ENCODE measurements at regions not wholly inside any gene's neighbourhood (a gene's known extent, or its start where the extent isn't known, plus 50 kb on each side); places are given as distances from the start of the nearest gene placed in this dataset.

GRCh38 chr4:35975617-35976355 lies 268.5 kb downstream of the ARAP2 start:
- DNase-seq, result no peak

- DNase-seq, result no peak
Observed at GRCh38 chr4:35978551-35978950, 265.8 kb downstream of the ARAP2 start.

DNA sequence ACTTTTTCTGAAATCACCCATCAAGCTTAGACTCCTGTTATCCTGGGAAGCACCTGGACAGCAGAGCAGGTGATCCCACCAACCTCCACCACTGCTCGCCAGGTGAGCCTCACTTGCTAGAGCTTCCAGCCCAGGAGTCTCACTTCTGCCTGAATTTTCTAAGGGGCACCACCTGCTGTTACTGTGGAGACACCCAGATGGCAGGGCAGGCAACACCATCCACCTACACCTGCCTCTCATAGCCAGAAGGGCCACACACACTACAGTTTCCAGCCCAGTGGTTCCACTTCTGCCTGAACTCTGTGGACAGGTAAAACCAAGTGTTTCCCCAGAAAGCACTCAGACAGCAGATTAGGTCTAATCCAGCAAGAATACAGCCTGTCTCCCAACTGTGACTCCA lies 262.0 kb downstream of the ARAP2 start:
- no peak for DNase-seq

GRCh38 chr4:35986537-35986936 lies 257.8 kb downstream of the ARAP2 start:
- no peak for DNase-seq

DNA sequence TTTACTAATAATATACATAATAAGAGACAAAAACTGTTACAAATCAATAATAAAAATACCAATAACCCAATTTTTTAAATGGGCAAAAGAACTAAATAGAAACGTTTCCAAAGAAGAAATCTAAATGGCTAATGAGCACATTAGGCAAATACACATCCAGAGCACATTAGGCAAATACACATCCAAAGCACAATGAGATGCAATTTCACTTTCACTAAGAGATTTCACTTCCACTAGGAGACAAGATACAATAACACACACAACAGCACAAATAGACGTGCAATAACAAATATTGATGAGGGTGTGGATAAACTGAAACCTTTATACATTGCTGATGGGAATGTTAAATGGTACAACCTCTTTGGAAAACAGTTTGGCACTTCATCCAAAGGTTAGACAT lies 250.7 kb downstream of the ARAP2 start:
- DNase-seq, result no peak

DNA sequence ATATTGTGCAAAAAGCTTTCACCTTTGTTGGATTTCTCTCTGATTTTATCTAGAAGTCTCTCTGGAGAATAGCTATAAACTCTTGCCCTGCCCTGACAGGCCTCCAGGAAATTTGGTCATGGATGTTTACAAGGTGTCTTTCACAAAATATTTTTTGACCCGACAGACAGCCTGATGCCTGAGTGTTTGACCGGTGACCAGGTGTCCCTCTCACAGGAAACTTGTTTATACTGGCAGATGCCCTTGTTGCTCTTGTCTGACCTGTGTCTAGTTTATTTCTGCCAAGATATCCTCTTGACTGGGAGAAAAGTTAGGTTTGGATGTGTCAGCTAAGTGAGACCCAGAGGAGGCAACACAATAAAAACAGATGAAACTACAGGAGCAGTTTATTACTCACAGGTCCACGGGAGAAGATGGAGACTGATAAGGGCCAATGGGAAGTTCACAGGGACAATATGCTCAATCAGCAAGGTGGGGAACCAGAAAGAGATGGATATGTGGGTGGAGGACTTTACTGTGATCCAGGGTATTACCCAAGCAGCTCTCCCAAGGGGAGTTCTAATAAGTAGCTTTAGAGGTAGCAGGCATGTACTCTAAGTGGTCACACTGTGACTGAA lies 243.3 kb downstream of the ARAP2 start:
- DNase-seq, result no peak

- no peak for DNase-seq
Observed at GRCh38 chr4:36003051-36003450, 241.3 kb downstream of the ARAP2 start.

GRCh38 chr4:36004204-36004851 lies 240.0 kb downstream of the ARAP2 start:
- no peak for DNase-seq

GRCh38 chr4:36006226-36006625 lies 238.1 kb downstream of the ARAP2 start:
- DNase-seq, result no peak

DNA sequence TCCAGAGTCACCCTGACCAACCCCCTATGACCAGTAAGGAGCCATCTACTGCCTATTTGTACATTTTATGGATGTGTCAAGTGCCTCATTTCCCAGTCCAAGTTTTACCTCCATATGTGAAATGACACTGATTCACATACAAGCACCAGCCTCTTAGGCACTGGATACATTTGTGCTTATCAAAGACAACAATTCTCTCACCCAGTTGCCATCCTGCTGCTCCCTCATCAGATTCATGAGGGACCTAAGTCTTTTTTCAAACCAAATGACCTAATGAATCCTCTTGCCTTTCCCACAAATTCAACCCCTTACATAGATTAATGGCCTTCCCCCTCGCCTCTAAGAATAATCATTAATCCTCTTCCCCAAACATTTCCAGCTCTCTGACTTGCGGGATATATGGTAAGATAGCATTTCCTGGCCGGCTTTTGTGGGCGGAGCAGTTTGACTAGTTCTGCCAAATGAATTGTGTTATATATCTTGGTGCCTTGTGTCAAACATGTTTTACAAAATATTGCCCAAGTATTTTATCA lies 233.9 kb downstream of the ARAP2 start:
- DNase-seq, result no peak

DNA sequence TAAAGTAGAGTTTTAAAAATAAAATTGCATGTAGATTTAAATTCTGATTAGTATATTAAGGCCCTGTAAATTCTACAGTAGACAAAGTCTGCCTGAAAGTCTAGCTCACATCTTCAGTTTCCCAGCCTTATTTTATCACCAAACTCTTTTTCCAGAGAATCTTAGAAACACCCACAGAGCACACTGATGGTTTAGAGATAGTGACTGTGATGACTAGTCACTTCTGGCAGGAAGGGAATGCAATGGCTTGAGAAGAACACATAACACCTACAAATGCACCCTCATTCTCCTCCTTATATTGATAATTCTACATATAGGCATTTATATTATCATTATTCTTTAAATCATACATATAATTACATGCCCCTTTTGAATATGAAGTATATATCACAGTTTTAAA lies 232.9 kb downstream of the ARAP2 start:
- no peak for DNase-seq

GRCh38 chr4:36012503-36012902 lies 231.8 kb downstream of the ARAP2 start:
- DNase-seq, result no peak

DNA sequence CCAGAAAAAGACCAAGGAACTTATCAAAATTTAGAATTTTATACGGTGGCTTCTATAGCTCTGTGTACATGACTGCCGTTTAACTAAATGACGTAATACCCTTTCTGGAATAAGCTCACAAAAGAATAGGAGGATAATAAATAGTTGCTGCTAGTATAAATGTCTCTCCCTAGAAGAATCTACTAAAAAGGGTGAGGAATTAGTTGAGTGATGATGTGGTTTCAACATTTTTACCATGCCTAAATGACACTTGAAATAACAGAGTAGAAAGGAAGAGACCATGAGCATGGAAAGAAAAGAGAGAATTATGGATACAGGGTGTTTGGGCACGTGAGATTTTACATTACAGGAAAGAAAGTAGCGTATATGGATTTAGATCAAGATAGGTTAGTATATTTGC lies 231.1 kb downstream of the ARAP2 start:
- no peak for DNase-seq

Data from right forelimb (tissue), 1 donor.